CD14-positive monocyte (primary cell): ENCODE measurements at regions not wholly inside any gene's neighbourhood (a gene's known extent, or its start where the extent isn't known, plus 50 kb on each side); places are given as distances from the start of the nearest gene placed in this dataset.

Experiments
- DNase-seq, 3 donors: peaks; one replicate each; pipeline ENCODE4 v3.0.0-alpha.2; 2011 to 2022
- H2AFZ ChIP-seq: 2 replicates; pipeline ENCODE4 v1.6.0; 2012; ENCODE audit warnings: mild to moderate bottlenecking, low read depth, low read length, inconsistent platforms; ENCODE audit not compliant: insufficient read depth, poor library complexity, severe bottlenecking
- H3K27ac ChIP-seq, 2 donors: 1 replicate in 1 of 2; 2 replicates in 1 of 2; pipeline ENCODE4 v1.5.1; 2012 to 2013; ENCODE audit warnings: low read length in 2 of 2, control low read depth in 1 of 2, inconsistent platforms in 1 of 2, low read depth in 1 of 2, mild to moderate bottlenecking in 1 of 2
- H3K27me3 ChIP-seq, 2 donors: one replicate each; pipeline versions ENCODE4 v1.6.0 to v1.6.1; 2011 to 2013; ENCODE audit warnings: low read length in 2 of 2; ENCODE audit not compliant: control insufficient read depth in 2 of 2, insufficient read depth in 2 of 2
- H3K36me3 ChIP-seq, 2 donors: replicated peaks in 1 of 2; 1 replicate in 1 of 2; 2 replicates in 1 of 2; pipeline versions ENCODE4 v1.5.1 to v1.6.1; 2012 to 2013; ENCODE audit warnings: low read length in 2 of 2, control low read depth in 1 of 2, inconsistent platforms in 1 of 2, mild to moderate bottlenecking in 1 of 2; ENCODE audit not compliant: insufficient read depth in 2 of 2, control insufficient read depth in 1 of 2
- H3K4me1 ChIP-seq, 2 donors: 1 replicate in 1 of 2; 2 replicates in 1 of 2; pipeline versions ENCODE4 v1.5.1 to v1.6.1; 2012 to 2013; ENCODE audit warnings: low read length in 2 of 2, control low read depth in 1 of 2, inconsistent platforms in 1 of 2, mild to moderate bottlenecking in 1 of 2, moderate library complexity in 1 of 2; ENCODE audit not compliant: insufficient read depth in 2 of 2, control insufficient read depth in 1 of 2
- H3K4me2 ChIP-seq: replicated peaks from 2 replicates; pipeline ENCODE3; 2012; ENCODE audit warnings: low read length, moderate library complexity, mild to moderate bottlenecking; ENCODE audit not compliant: poor library complexity, severe bottlenecking; ENCODE audit errors: extremely low read depth
- H3K4me3 ChIP-seq, 3 experiments: fragments of 200-600 bp in 1 of 3; sonication (generic) in 1 of 3; replicated peaks in 1 of 3; 1 replicate in 2 of 3; 2 replicates in 1 of 3; pipeline ENCODE4 v1.5.1; 2011 to 2013; ENCODE audit warnings: low read length in 3 of 3, mild to moderate bottlenecking in 3 of 3, control low read depth in 2 of 3, low read depth in 2 of 3, inconsistent platforms in 1 of 3, moderate library complexity in 1 of 3
- H3K79me2 ChIP-seq: 2 replicates; pipeline ENCODE4 v1.6.0; 2012; ENCODE audit warnings: mild to moderate bottlenecking, control low read depth, inconsistent platforms, low read length, moderate library complexity; ENCODE audit not compliant: insufficient read depth
- H3K9ac ChIP-seq: 2 replicates; pipeline ENCODE4 v1.6.0; 2017; ENCODE audit warnings: low read length, mild to moderate bottlenecking; ENCODE audit not compliant: insufficient read depth, poor library complexity, severe bottlenecking
- H3K9me3 ChIP-seq, 2 donors: replicated peaks in 1 of 2; 1 replicate in 1 of 2; 2 replicates in 1 of 2; pipeline versions ENCODE4 v1.5.1 to v1.6.1; 2012 to 2013; ENCODE audit warnings: low read length in 2 of 2, control low read depth in 1 of 2; ENCODE audit not compliant: control insufficient read depth in 1 of 2, insufficient read depth in 1 of 2
- H4K20me1 ChIP-seq: 2 replicates; pipeline ENCODE4 v1.6.0; 2012; ENCODE audit warnings: mild to moderate bottlenecking, low read length, control low read depth, moderate library complexity; ENCODE audit not compliant: insufficient read depth
- H3K27ac Mint-ChIP-seq, 7 donors: one replicate each; pipeline ENCODE4 v1.8.0; 2020; ENCODE audit warnings: mild to moderate bottlenecking in 7 of 7, mixed read lengths in 7 of 7, moderate library complexity in 6 of 7, inconsistent platforms in 2 of 7
- H3K27me3 Mint-ChIP-seq, 3 donors: one replicate each; pipeline ENCODE4 v1.8.0; 2021 to 2022; ENCODE audit warnings: low read depth in 3 of 3, mild to moderate bottlenecking in 3 of 3, mixed read lengths in 3 of 3, moderate library complexity in 3 of 3, inconsistent platforms in 1 of 3
- H3K36me3 Mint-ChIP-seq, 2 donors: one replicate each; pipeline ENCODE4 v1.8.0; 2020; ENCODE audit warnings: mixed read lengths in 2 of 2, inconsistent platforms in 1 of 2, mild to moderate bottlenecking in 1 of 2
- H3K4me1 Mint-ChIP-seq: one replicate; pipeline ENCODE4 v1.8.0; 2020; ENCODE audit warnings: mild to moderate bottlenecking, mixed read lengths
- H3K4me3 Mint-ChIP-seq, 2 donors: one replicate each; pipeline ENCODE4 v1.8.0; 2020; ENCODE audit warnings: mild to moderate bottlenecking in 2 of 2, mixed read lengths in 2 of 2, moderate library complexity in 1 of 2
- H3K9me3 Mint-ChIP-seq, 7 donors: one replicate each; pipeline ENCODE4 v1.8.0; 2020 to 2022; ENCODE audit warnings: mixed read lengths in 7 of 7, mild to moderate bottlenecking in 6 of 7, moderate library complexity in 6 of 7, inconsistent platforms in 2 of 7
- CTCF ChIP-seq: fragments of 200-600 bp; IDR thresholded peaks from one replicate; pipeline ENCODE4 v1.8.0; 2022; ENCODE audit warnings: antibody characterized with exemption, mild to moderate bottlenecking
- WGBS: methylation state at CpG from one replicate; pipeline ENCODE4 v1.1.5; 2013; ENCODE audit warnings: missing lambda C conversion rate; ENCODE audit not compliant: insufficient coverage; 5-methylcytosine and 5-hydroxymethylcytosine counted together
- intact Hi-C, 2 donors: fragments of 100-400 bp; cut with micrococcal nuclease; formaldehyde crosslinking; loops; one replicate each; pipeline versions ENCODE4 v1.15.0 to v1.15.1; 2023

- H3K36me3 Mint-ChIP-seq = no peaks in the 10 kb centered on the region
- no peak overlapping the region for H3K4me2 ChIP-seq
- H3K27ac ChIP-seq = no peak overlapping the region
- DNase-seq = no peak
- no peak overlapping the region for H3K4me3 Mint-ChIP-seq
- intact Hi-C loops = no loop called here
- peaks cover 0 to 5% (median 2%) of the 10 kb centered on the region in 7 donors for H3K9me3 Mint-ChIP-seq
- no peaks in the 10 kb centered on the region for H3K36me3 ChIP-seq
- H3K9ac ChIP-seq = no peak overlapping the region
- no peak overlapping the region for H2AFZ ChIP-seq
- H3K4me1 Mint-ChIP-seq = no peaks in the 10 kb centered on the region
- H3K27me3 Mint-ChIP-seq = no peaks in the 10 kb centered on the region
- H4K20me1 ChIP-seq = no peaks in the 10 kb centered on the region
- H3K9me3 ChIP-seq = no peaks in the 10 kb centered on the region
- WGBS = no CpG with 5 or more reads among the region's 4 CpGs
- TF ChIP-seq CTCF = no peak
- H3K27me3 ChIP-seq = no peaks in the 10 kb centered on the region
- no peak overlapping the region for H3K27ac Mint-ChIP-seq
- H3K4me3 ChIP-seq = no peak overlapping the region
- H3K4me1 ChIP-seq = no peaks in the 10 kb centered on the region
- no peaks in the 10 kb centered on the region for H3K79me2 ChIP-seq
Observed at GRCh38 chr1:219374636-219375035, 201.0 kb downstream of the LYPLAL1 start.

- Histone ChIP-seq H3K4me2 (no peak overlapping the region), H3K27ac (no peak overlapping the region), H3K27me3 (no peaks in the 10 kb centered on the region), H2AFZ (no peak overlapping the region), H3K9ac (no peak overlapping the region), H3K4me3 (no peak overlapping the region), H3K9me3 (no peaks in the 10 kb centered on the region), H3K4me1 (no peaks in the 10 kb centered on the region), H4K20me1 (no peaks in the 10 kb centered on the region), H3K36me3 (no peaks in the 10 kb centered on the region), H3K79me2 (no peaks in the 10 kb centered on the region)
- no CpG with 5 or more reads among the region's 5 CpGs for WGBS
- no peak for DNase-seq
- peaks cover 0 to 5% (median 2%) of the 10 kb centered on the region in 7 donors for H3K9me3 Mint-ChIP-seq
- no peak overlapping the region for H3K27ac Mint-ChIP-seq
- no peak for TF ChIP-seq CTCF
- H3K4me1 Mint-ChIP-seq = no peaks in the 10 kb centered on the region
- H3K4me3 Mint-ChIP-seq = no peak overlapping the region
- no peaks in the 10 kb centered on the region for H3K36me3 Mint-ChIP-seq
- no peaks in the 10 kb centered on the region for H3K27me3 Mint-ChIP-seq
- intact Hi-C loops = no loop called here
Observed at GRCh38 chr1:219374046-219374566, 200.4 kb downstream of the LYPLAL1 start.
